ENCODE measurements at regions not wholly inside any gene's neighbourhood (a gene's known extent, or its start where the extent isn't known, plus 50 kb on each side); places are given as distances from the start of the nearest gene placed in this dataset.

GRCh38 chr1:113282893-113283285 lies 107.4 kb upstream of the MAGI3 start:
- TF ChIP-seq CTCF (conservative IDR thresholded peaks at IDR 0.05; ENCODE audit: low read depth, low read length), result no peak
- TF ChIP-seq EZH2 (IDR thresholded peaks at IDR 0.05; ENCODE audit: borderline replicate concordance, low read depth, low read length, poor library complexity, severe bottlenecking), result no peak
